ENCODE measurements at regions not wholly inside any gene's neighbourhood (a gene's known extent, or its start where the extent isn't known, plus 50 kb on each side); places are given as distances from the start of the nearest gene placed in this dataset.
"Not testable (repeated sequence)": the region's sequence is repeated elsewhere in the genome, so short reads cannot be mapped to it uniquely, and the experiment has no call there.

DNA sequence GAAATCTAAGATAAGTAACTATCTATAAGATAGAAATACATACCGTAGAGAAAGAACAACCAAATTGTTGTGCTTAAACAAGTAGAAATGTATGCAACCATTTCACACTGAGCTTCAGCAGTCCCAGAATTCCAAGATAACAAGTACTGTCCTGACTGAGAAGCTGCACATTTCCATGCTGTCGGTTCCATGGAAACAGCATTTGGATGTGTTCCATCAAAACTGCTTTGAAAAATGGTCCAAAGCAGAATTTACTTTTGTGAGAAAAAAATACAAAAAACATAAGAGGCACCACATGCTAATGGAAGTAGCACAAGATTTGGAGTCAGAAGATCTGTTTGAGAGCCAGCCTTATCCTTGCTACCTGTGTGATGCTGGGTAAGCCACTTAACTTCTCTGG is 92.6 kb downstream of the MTERF1 start:
- H3K36me3 ChIP-seq, result no peaks in the 10 kb centered on the region
- WGBS, 5 donors, result 52 to 62% (median 59%) methylated on average over 2 of the region's 2 CpGs
- peaks cover 0 to 5% (median 0%) of the 10 kb centered on the region in 4 donors for H3K9me3 ChIP-seq
- H3K27me3 ChIP-seq, result no peaks in the 10 kb centered on the region
- intact Hi-C loops (cut with DNase I; ENCODE audit: low total_unique reads), result no loop called here
- TF ChIP-seq POLR2AphosphoS5 (IDR thresholded peaks at IDR 0.05) (no peak), EP300 (IDR thresholded peaks at IDR 0.05) (no peak), POLR2A (IDR thresholded peaks at IDR 0.05) (no peak)
- TF ChIP-seq, protein P1, sequence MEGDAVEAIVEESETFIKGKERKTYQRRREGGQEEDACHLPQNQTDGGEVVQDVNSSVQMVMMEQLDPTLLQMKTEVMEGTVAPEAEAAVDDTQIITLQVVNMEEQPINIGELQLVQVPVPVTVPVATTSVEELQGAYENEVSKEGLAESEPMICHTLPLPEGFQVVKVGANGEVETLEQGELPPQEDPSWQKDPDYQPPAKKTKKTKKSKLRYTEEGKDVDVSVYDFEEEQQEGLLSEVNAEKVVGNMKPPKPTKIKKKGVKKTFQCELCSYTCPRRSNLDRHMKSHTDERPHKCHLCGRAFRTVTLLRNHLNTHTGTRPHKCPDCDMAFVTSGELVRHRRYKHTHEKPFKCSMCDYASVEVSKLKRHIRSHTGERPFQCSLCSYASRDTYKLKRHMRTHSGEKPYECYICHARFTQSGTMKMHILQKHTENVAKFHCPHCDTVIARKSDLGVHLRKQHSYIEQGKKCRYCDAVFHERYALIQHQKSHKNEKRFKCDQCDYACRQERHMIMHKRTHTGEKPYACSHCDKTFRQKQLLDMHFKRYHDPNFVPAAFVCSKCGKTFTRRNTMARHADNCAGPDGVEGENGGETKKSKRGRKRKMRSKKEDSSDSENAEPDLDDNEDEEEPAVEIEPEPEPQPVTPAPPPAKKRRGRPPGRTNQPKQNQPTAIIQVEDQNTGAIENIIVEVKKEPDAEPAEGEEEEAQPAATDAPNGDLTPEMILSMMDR (IDR thresholded peaks at IDR 0.05), result no peak
- no peak overlapping the region for H3K4me3 ChIP-seq
- no peaks in the 10 kb centered on the region for H3K4me1 ChIP-seq
- H3K27ac ChIP-seq, result no peak overlapping the region
- DNase-seq, result peak in 1 of 2 donors; percentile 48

DNA sequence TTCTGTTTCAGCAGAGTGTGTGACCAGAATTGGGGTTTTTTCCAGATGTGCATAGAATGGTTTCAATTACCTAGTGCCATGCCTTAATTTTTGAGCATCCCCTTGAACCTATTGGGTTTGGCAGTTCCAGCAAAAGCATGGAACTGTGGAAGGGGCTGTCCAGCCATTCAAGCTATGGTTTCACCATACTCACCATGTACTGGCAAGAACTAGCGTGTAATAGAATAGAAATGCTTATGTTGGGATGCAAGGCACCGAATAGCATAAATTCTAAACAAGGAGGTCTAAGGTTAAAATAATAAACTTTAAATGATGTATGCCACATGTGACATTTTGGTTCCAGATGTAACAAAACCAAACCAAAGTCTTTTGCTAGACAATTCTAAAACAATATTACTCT is 91.4 kb downstream of the MTERF1 start:
- Histone ChIP-seq H3K4me1 (no peaks in the 10 kb centered on the region), H3K4me3 (no peak overlapping the region), H3K9me3 (peaks cover 0 to 8% (median 0%) of the 10 kb centered on the region in 4 donors), H3K36me3 (no peaks in the 10 kb centered on the region), H3K27me3 (no peaks in the 10 kb centered on the region), H3K27ac (no peak overlapping the region)
- DNase-seq, result no peak
- intact Hi-C loops (cut with DNase I; ENCODE audit: low total_unique reads), result no loop called here
- WGBS, 5 donors, result 74 to 91% (median 83%) methylated on average over 2 of the region's 2 CpGs
- TF ChIP-seq, protein P1 (IDR thresholded peaks at IDR 0.05), result no peak
- TF ChIP-seq POLR2A (IDR thresholded peaks at IDR 0.05), result no peak
- no peak for TF ChIP-seq EP300 (IDR thresholded peaks at IDR 0.05)
- no peak for TF ChIP-seq POLR2AphosphoS5 (IDR thresholded peaks at IDR 0.05)

DNA sequence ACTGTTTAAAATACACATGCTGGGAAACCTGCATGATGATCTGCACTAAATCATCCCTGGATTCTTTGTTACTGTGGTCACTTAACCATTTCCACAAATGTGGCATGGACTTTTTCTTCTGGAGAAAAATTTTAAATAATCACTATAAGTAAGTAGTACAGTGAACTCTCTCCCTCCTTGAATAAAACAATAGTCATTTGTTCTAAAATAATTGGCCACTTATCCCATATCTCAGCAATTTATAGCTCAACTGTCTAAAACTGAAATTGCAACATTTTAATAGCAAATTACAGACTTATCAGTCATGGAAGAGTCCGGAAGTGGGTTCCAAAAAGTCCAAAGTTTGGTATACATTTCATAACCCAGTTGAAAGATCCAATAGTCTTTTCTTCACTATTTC is 90.9 kb downstream of the MTERF1 start:
- DNase-seq, result no peak
- Histone ChIP-seq H3K4me1 (no peaks in the 10 kb centered on the region), H3K27me3 (no peaks in the 10 kb centered on the region), H3K4me3 (no peak overlapping the region), H3K27ac (no peak overlapping the region), H3K36me3 (no peaks in the 10 kb centered on the region), H3K9me3 (peaks cover 0 to 8% (median 0%) of the 10 kb centered on the region in 4 donors)
- WGBS, 5 donors, result 71 to 86% (median 80%) methylated on average over 1 of the region's 1 CpG
- TF ChIP-seq EP300 (IDR thresholded peaks at IDR 0.05) (no peak), POLR2AphosphoS5 (IDR thresholded peaks at IDR 0.05) (no peak), POLR2A (IDR thresholded peaks at IDR 0.05) (no peak)
- TF ChIP-seq, protein P1 (IDR thresholded peaks at IDR 0.05), result no peak
- intact Hi-C loops (cut with DNase I; ENCODE audit: low total_unique reads), result no loop called here

DNA sequence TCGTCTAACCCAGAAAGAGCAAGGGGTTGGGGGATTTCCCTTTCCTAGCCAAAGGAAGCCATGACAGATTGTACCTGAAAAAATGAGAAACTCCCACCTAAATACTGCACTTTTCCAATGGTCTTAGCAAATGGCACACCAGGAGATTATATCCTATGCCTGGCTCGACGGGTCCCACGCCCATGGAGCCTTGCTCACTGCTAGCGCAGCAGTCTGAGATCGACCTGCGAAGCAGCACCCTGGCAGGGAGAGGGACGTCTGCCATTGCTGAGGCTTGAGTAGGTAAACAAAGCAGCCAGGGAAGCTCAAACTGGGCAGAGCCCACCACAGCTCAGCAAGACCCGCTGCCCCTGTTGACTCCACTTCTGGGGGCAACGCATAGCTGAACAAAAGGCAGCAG is 89.9 kb downstream of the MTERF1 start:
- H3K9me3 ChIP-seq; H3K27ac ChIP-seq; H3K4me3 ChIP-seq; H3K4me1 ChIP-seq; DNase-seq; intact Hi-C loops (cut with DNase I; ENCODE audit: low total_unique reads); H3K27me3 ChIP-seq; H3K36me3 ChIP-seq: not testable (repeated sequence)
- WGBS, 5 donors, result 91 to 96% (median 93%) methylated on average over 10 of the region's 10 CpGs

DNA sequence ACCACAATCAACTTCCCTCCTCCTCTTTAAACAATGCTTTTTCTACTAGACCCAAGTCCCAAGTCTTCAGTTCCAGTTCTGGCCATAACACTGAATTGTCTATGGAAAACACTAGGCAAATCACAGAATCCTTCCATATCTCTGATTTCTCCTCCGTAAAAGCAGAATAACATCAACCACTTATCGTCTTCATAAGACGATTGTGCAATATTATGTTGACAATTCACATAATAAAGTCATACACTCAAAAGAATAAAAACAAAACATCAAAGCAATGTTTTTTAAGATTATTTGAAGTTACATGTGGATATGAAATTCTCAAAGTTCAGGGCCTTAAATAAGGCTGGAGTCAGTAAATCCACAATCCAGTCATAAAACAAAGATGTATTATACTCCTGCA is 84.4 kb downstream of the MTERF1 start:
- no peak for TF ChIP-seq EP300 (IDR thresholded peaks at IDR 0.05)
- TF ChIP-seq POLR2A (IDR thresholded peaks at IDR 0.05), result no peak
- TF ChIP-seq POLR2AphosphoS5 (IDR thresholded peaks at IDR 0.05), result no peak
- TF ChIP-seq, protein P1 (IDR thresholded peaks at IDR 0.05), result no peak
- WGBS, 5 donors, result 48 to 73% (median 60%) methylated on average over 3 of the region's 3 CpGs
- DNase-seq, result no peak
- H3K4me1 ChIP-seq, result no peaks in the 10 kb centered on the region
- H3K27me3 ChIP-seq, result no peaks in the 10 kb centered on the region
- intact Hi-C loops (cut with DNase I; ENCODE audit: low total_unique reads), result no loop called here
- H3K9me3 ChIP-seq, result peaks cover 0 to 8% (median 0%) of the 10 kb centered on the region in 4 donors
- no peak overlapping the region for H3K4me3 ChIP-seq
- H3K27ac ChIP-seq, result no peak overlapping the region
- peaks cover 0 to 8% (median 0%) of the 10 kb centered on the region in 4 donors for H3K36me3 ChIP-seq

Data from stomach (tissue), 8 donors.